ENCODE measurements at regions not wholly inside any gene's neighbourhood (a gene's known extent, or its start where the extent isn't known, plus 50 kb on each side); places are given as distances from the start of the nearest gene placed in this dataset.
"Not testable (repeated sequence)": the region's sequence is repeated elsewhere in the genome, so short reads cannot be mapped to it uniquely, and the experiment has no call there.

GRCh38 chr4:154032914-154033313 lies 244.0 kb upstream of the SFRP2 start:
- DNase-seq (ENCODE audit: low spot score), result no peak

GRCh38 chr4:154030746-154031145 lies 241.9 kb upstream of the SFRP2 start:
- no peak for DNase-seq (ENCODE audit: low spot score)

- no peak for DNase-seq (ENCODE audit: low spot score)
Measured at GRCh38 chr4:154030152-154030551, 241.3 kb upstream of the SFRP2 start.

- DNase-seq (ENCODE audit: low spot score), result no peak
Measured at GRCh38 chr4:154029171-154029570, 240.3 kb upstream of the SFRP2 start.

- no peak for DNase-seq (ENCODE audit: low spot score)
Measured at GRCh38 chr4:154025110-154025509, 236.2 kb upstream of the SFRP2 start.

- DNase-seq (ENCODE audit: low spot score), result no peak
Measured at GRCh38 chr4:154024097-154024694, 235.3 kb upstream of the SFRP2 start.

- DNase-seq (ENCODE audit: low spot score), result not testable (repeated sequence)
Measured at GRCh38 chr4:154023671-154024070, 234.8 kb upstream of the SFRP2 start.

GRCh38 chr4:154019811-154020210 lies 230.9 kb upstream of the SFRP2 start:
- DNase-seq (ENCODE audit: low spot score), result no peak

- DNase-seq (ENCODE audit: low spot score), result peak; percentile 70
Measured at GRCh38 chr4:154018659-154019058, 229.8 kb upstream of the SFRP2 start.

- DNase-seq (ENCODE audit: low spot score), result no peak
Measured at GRCh38 chr4:154015578-154015977, 226.7 kb upstream of the SFRP2 start.

GRCh38 chr4:154014407-154015321 lies 225.8 kb upstream of the SFRP2 start:
- no peak for DNase-seq (ENCODE audit: low spot score)

- DNase-seq (ENCODE audit: low spot score), result no peak
Measured at GRCh38 chr4:154013576-154013975, 224.7 kb upstream of the SFRP2 start.

- DNase-seq (ENCODE audit: low spot score), result no peak
Measured at GRCh38 chr4:154010371-154010770, 221.5 kb upstream of the SFRP2 start.

GRCh38 chr4:154009788-154010187 lies 220.9 kb upstream of the SFRP2 start:
- no peak for DNase-seq (ENCODE audit: low spot score)

- no peak for DNase-seq (ENCODE audit: low spot score)
Measured at GRCh38 chr4:154009191-154009590, 220.3 kb upstream of the SFRP2 start.

- DNase-seq (ENCODE audit: low spot score), result no peak
Measured at GRCh38 chr4:154005171-154005520, 216.3 kb upstream of the SFRP2 start.

GRCh38 chr4:154004507-154005170 lies 215.8 kb upstream of the SFRP2 start:
- no peak for DNase-seq (ENCODE audit: low spot score)

- DNase-seq (ENCODE audit: low spot score), result no peak
Measured at GRCh38 chr4:154004016-154004415, 215.1 kb upstream of the SFRP2 start.

GRCh38 chr4:154003378-154003777 lies 214.5 kb upstream of the SFRP2 start:
- DNase-seq (ENCODE audit: low spot score), result no peak

- no peak for DNase-seq (ENCODE audit: low spot score)
Measured at GRCh38 chr4:154001193-154001592, 212.3 kb upstream of the SFRP2 start.

GRCh38 chr4:153997516-153997915 lies 208.6 kb upstream of the SFRP2 start:
- no peak for DNase-seq (ENCODE audit: low spot score)

- DNase-seq (ENCODE audit: low spot score), result no peak
Measured at GRCh38 chr4:153989505-153989904, 200.6 kb upstream of the SFRP2 start.

Data from ecto neural progenitor cell (in vitro differentiated cells).